T-helper 17 cell (primary cell): ENCODE measurements at regions not wholly inside any gene's neighbourhood (a gene's known extent, or its start where the extent isn't known, plus 50 kb on each side); places are given as distances from the start of the nearest gene placed in this dataset.
A peak's percentile ranks its signal among the peaks of the same experiment; 100 is the strongest.
"Not testable (repeated sequence)": the region's sequence is repeated elsewhere in the genome, so short reads cannot be mapped to it uniquely, and the experiment has no call there.

Source experiments
- ATAC-seq: fragments of 150-1000 bp; cut with Tn5 transposase; 2 replicates; pipeline ENCODE4 v1.10.0; 2021; ENCODE audit warnings: mild to moderate bottlenecking, moderate library complexity
- DNase-seq, 3 donors: peaks; one replicate each; pipeline versions ENCODE4 v3.0.0 to v3.0.0-alpha.2; 2020 to 2021
- H3K9me3 ChIP-seq: one replicate; pipeline ENCODE4 v1.7.0; 2013; ENCODE audit warnings: low read length, mild to moderate bottlenecking; ENCODE audit not compliant: control insufficient read depth, poor library complexity, severe bottlenecking
- H3K27ac Mint-ChIP-seq: one replicate; pipeline ENCODE4 v1.8.0; 2022; ENCODE audit warnings: mild to moderate bottlenecking, moderate library complexity, mixed read lengths
- H3K27me3 Mint-ChIP-seq: one replicate; pipeline ENCODE4 v1.8.0; 2022; ENCODE audit warnings: mixed read lengths
- H3K36me3 Mint-ChIP-seq: one replicate; pipeline ENCODE4 v1.8.0; 2022; ENCODE audit warnings: low read depth, mixed read lengths
- H3K4me1 Mint-ChIP-seq: one replicate; pipeline ENCODE4 v1.8.0; 2022; ENCODE audit warnings: mild to moderate bottlenecking, mixed read lengths
- H3K4me3 Mint-ChIP-seq: one replicate; pipeline ENCODE4 v1.8.0; 2022; ENCODE audit warnings: mild to moderate bottlenecking, moderate library complexity, mixed read lengths

GRCh38 chr17:13869331-13869940, 199.9 kb upstream of the COX10 start:
- Mint-ChIP-seq H3K27me3 (no peaks in the 10 kb centered on the region), H3K4me1 (peaks cover 4% of the 10 kb centered on the region), H3K36me3 (no peaks in the 10 kb centered on the region), H3K27ac (no peak overlapping the region), H3K4me3 (no peak overlapping the region)
- DNase-seq (no peak), ATAC-seq (no peak)
- H3K9me3 ChIP-seq, result no peaks in the 10 kb centered on the region

DNA sequence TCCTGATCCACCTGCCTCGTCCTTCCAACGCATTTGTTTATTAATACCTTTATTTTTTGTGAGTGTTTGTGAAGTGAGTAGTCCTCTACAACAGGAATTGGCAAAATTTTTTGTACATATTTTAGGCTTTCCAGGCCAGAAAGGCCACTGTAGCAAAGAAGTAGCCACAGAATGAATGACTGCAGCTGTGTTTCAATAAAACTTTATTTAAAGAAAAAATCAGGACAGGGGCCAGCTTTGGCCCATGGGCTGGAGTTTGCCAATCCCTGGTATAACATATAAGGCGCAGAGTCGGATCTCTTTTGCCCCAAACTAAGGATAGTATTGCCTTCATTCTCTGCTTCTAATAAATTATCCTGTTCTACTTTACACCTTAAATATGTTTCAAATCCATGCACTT, 198.0 kb upstream of the COX10 start:
- DNase-seq (no peak), ATAC-seq (no peak)
- Mint-ChIP-seq H3K27me3 (no peaks in the 10 kb centered on the region), H3K4me3 (no peak overlapping the region), H3K4me1 (peaks cover 4% of the 10 kb centered on the region), H3K36me3 (no peaks in the 10 kb centered on the region), H3K27ac (no peak overlapping the region)
- H3K9me3 ChIP-seq, result no peaks in the 10 kb centered on the region

DNA sequence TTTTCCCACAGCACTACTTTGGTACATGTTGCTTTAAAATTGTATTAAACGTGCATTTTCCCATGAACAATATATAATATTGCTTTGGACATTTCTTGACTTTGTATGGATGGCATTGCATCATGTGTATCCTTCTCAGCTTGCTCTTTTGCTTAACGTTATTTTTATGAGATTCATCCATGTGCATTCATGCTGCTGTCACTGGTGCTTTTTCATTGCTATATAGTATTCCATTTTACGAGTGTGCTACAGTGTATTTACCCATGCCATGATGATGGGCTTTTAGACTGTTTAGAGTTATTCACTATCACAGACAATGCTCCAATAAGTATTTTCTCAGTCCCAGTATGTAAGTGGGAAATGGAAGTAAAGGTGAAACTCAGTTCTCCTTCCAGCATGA, 195.2 kb upstream of the COX10 start:
- H3K36me3 Mint-ChIP-seq, result peaks cover 2% of the 10 kb centered on the region
- no peaks in the 10 kb centered on the region for H3K9me3 ChIP-seq
- no peak overlapping the region for H3K4me3 Mint-ChIP-seq
- no peaks in the 10 kb centered on the region for H3K27me3 Mint-ChIP-seq
- ATAC-seq (no peak), DNase-seq (no peak)
- H3K4me1 Mint-ChIP-seq, result peaks cover 4% of the 10 kb centered on the region
- no peak overlapping the region for H3K27ac Mint-ChIP-seq

GRCh38 chr17:13874817-13875216, 194.5 kb upstream of the COX10 start:
- H3K27me3 Mint-ChIP-seq, result no peaks in the 10 kb centered on the region
- H3K9me3 ChIP-seq, result no peaks in the 10 kb centered on the region
- H3K4me1 Mint-ChIP-seq, result peaks cover 4% of the 10 kb centered on the region
- H3K36me3 Mint-ChIP-seq, result peaks cover 2% of the 10 kb centered on the region
- H3K4me3 Mint-ChIP-seq, result no peak overlapping the region
- ATAC-seq (no peak), DNase-seq (no peak)
- no peak overlapping the region for H3K27ac Mint-ChIP-seq

DNA sequence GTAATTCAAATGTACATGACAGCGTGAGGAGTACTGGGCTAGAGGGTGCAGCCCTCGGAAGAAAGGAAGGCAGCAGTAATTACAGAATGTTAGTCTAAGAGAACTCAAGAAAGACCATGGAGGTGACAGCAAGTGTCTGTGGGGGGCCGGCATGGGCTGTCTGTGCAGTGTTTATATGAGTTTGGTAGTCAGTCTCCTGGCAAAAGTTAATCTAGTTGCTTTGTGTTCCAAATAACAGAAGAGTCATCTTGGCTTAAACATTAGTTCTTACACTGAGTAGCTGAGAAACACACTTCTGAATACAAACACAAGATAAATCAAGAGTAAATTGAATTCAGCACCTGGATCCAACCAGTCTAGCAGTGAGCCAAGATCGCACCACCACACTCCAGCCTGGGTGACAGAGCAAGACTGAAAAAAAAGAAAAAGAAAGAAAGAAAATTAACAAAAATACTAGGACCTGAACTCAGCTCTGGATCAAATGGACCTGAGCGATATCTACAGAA, 189.3 kb upstream of the COX10 start:
- ATAC-seq (no peak), DNase-seq (no peak)
- Mint-ChIP-seq H3K4me3 (no peak overlapping the region), H3K27me3 (no peaks in the 10 kb centered on the region), H3K4me1 (peaks cover 2% of the 10 kb centered on the region), H3K36me3 (peaks cover 3% of the 10 kb centered on the region), H3K27ac (no peak overlapping the region)
- H3K9me3 ChIP-seq, result no peaks in the 10 kb centered on the region

GRCh38 chr17:13883659-13884058, 185.6 kb upstream of the COX10 start:
- Mint-ChIP-seq H3K4me3 (no peak overlapping the region), H3K27me3 (no peaks in the 10 kb centered on the region), H3K36me3 (peaks cover 2% of the 10 kb centered on the region), H3K27ac (no peak overlapping the region), H3K4me1 (peaks cover 2% of the 10 kb centered on the region)
- DNase-seq, result no peak
- no peak for ATAC-seq
- H3K9me3 ChIP-seq, result no peaks in the 10 kb centered on the region

GRCh38 chr17:13884347-13884746, 185.0 kb upstream of the COX10 start:
- no peaks in the 10 kb centered on the region for H3K9me3 ChIP-seq
- Mint-ChIP-seq H3K4me1 (peaks cover 2% of the 10 kb centered on the region), H3K4me3 (no peak overlapping the region), H3K36me3 (peaks cover 2% of the 10 kb centered on the region), H3K27me3 (no peaks in the 10 kb centered on the region), H3K27ac (no peak overlapping the region)
- ATAC-seq (no peak), DNase-seq (no peak)

GRCh38 chr17:13885550-13885949, 183.8 kb upstream of the COX10 start:
- H3K27me3 Mint-ChIP-seq, result no peaks in the 10 kb centered on the region
- H3K4me1 Mint-ChIP-seq, result peaks cover 2% of the 10 kb centered on the region
- no peak for ATAC-seq

GRCh38 chr17:13885953-13886889, 183.1 kb upstream of the COX10 start:
- Mint-ChIP-seq H3K4me1 (no peaks in the 10 kb centered on the region), H3K27ac (no peak overlapping the region), H3K4me3 (no peak overlapping the region), H3K36me3 (no peaks in the 10 kb centered on the region), H3K27me3 (no peaks in the 10 kb centered on the region)
- H3K9me3 ChIP-seq, result no peaks in the 10 kb centered on the region
- no peak for ATAC-seq
- DNase-seq, result no peak

More at GRCh38 chr17:13885550-13885949, 183.8 kb upstream of the COX10 start:
- Mint-ChIP-seq H3K27ac (no peak overlapping the region), H3K4me3 (no peak overlapping the region), H3K36me3 (no peaks in the 10 kb centered on the region)
- no peaks in the 10 kb centered on the region for H3K9me3 ChIP-seq
- DNase-seq, result no peak

DNA sequence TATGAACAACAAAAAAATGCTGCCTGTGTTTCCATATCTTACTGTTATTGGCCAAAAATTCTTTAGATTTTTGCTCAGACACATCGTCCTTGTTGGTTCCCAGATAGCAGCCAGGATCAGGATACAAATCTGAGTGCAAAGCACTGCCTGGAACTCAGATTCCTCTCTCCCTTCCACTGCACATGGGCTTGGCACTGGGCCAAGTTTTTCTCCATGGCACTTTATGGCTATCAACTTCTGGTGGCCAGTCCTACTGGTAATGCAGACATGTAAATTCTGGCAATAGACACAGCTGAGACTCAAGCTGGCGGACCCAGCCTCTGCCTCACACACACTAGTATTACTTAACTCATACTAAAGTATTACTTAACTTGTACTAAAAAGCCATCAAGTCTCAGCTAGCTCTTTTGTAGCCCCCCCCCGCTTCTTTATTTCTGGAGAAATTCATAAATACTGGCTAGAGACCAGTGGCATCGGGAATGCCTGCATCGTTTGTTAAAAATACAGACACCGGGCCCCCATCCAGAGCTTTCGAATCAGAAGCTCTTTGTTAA, 181.2 kb upstream of the COX10 start:
- DNase-seq, result no peak
- no peaks in the 10 kb centered on the region for H3K9me3 ChIP-seq
- Mint-ChIP-seq H3K4me3 (no peak overlapping the region), H3K36me3 (no peaks in the 10 kb centered on the region), H3K4me1 (no peaks in the 10 kb centered on the region), H3K27ac (no peak overlapping the region), H3K27me3 (no peaks in the 10 kb centered on the region)
- ATAC-seq, result no peak

GRCh38 chr17:13908971-13909370, 160.3 kb upstream of the COX10 start:
- H3K9me3 ChIP-seq, H3K36me3 Mint-ChIP-seq, ATAC-seq, H3K27ac Mint-ChIP-seq, H3K27me3 Mint-ChIP-seq, H3K4me3 Mint-ChIP-seq, H3K4me1 Mint-ChIP-seq, DNase-seq: not testable (repeated sequence)

- ATAC-seq, result no peak
- no peaks in the 10 kb centered on the region for H3K4me1 Mint-ChIP-seq
- peaks cover 2% of the 10 kb centered on the region for H3K36me3 Mint-ChIP-seq
These were observed 159.3 kb upstream of the COX10 start for GRCh38 chr17:13909901-13910519.

DNA sequence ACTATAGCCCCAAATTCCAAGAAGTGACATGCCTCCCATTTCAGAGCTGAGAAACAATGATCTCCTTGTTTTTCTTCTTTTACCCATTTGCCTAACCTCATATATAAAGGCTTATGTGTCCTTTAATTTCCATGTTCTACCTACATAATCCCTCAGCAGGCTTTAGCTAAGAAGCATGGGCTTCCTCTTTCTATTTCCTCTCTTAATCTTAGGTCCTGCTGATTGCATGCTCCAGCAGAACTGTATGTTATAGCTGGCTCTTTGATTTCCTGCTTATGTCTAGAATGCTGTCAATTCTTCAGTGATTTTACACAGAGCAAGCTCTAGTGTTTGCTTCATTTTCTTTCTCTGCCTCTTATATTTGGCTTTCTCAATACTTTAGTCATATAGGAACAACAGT, 151.7 kb upstream of the COX10 start:
- Mint-ChIP-seq H3K27ac (no peak overlapping the region), H3K27me3 (no peaks in the 10 kb centered on the region), H3K4me3 (no peak overlapping the region), H3K4me1 (peaks cover 3% of the 10 kb centered on the region), H3K36me3 (peaks cover 4% of the 10 kb centered on the region)
- no peaks in the 10 kb centered on the region for H3K9me3 ChIP-seq
- ATAC-seq (peak; percentile 30), DNase-seq (no peak)

More at GRCh38 chr17:13909901-13910519, 159.3 kb upstream of the COX10 start:
- no peaks in the 10 kb centered on the region for H3K9me3 ChIP-seq
- no peak for DNase-seq
- Mint-ChIP-seq H3K27me3 (no peaks in the 10 kb centered on the region), H3K4me3 (no peak overlapping the region), H3K27ac (no peak overlapping the region)
